NCI-H345 (cell line): ENCODE measurements at regions not wholly inside any gene's neighbourhood (a gene's known extent, or its start where the extent isn't known, plus 50 kb on each side); places are given as distances from the start of the nearest gene placed in this dataset.
A peak's percentile ranks its signal among the peaks of the same experiment; 100 is the strongest.

ENCODE experiments used
- DNase-seq: peaks from one replicate; lab custom pipeline; 2025; lab: John Stamatoyannopoulos, UW

DNA sequence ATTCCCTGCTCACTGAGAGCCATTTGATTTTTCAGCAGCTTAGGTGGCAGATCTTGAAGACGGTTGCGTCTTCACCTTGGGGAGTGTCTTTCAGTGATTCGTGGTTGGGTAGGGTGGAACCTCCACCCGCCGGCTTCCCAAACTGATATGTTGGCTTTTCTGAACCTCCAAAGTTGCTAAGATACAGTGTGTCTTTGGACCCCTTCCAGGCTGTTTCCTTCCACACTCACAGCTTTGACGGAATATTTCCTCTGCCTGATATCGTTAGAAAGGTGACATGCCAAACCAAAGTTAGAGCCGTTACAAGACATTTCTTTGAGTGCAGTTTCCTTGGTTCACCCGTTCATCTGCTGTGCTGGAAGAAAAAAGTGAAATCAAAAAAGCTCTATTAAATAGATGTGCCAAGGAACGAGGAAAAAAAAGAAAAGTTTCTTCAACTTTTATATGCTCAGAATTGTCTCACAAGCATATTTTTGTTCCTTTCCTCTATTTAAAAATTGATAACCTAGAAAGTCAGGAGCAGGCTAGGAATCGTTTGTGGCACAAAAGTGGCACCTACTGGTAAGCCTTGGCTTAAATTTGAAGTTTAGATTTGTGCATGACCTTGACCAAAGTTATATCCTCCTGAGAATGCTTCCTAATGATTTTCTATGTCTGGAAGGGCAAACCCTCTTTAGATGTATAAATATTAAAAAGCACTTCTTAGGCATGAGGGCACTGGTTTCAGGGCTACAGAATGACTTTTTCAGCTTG is 270.7 kb upstream of the WWC1 start:
- no peak for DNase-seq

- DNase-seq, result no peak
Observed at GRCh38 chr5:168022446-168023169, 268.8 kb upstream of the WWC1 start.

DNA sequence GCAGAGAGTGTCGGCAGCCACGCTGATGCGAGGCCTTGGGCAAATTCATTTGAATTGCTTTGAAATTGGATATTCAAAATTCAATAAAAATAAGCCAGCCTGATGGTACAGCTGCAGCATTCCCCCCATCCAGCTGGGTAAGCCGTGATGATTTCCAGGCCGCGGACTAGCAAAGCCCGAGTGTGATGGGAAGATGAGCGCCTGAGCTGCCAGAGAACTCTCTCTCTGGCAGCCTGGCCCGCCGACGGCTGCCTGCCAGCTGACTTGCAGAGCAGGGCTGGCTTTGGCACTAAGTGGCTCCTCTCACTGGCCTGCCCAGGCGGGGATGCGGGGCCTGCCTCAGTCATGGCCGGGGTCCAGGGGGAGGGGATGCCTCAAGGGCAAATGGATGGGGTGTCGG is 268.3 kb upstream of the WWC1 start:
- DNase-seq, result no peak

GRCh38 chr5:168024306-168024705 is 267.1 kb upstream of the WWC1 start:
- DNase-seq, result no peak

GRCh38 chr5:168027007-168027406 is 264.4 kb upstream of the WWC1 start:
- no peak for DNase-seq

DNA sequence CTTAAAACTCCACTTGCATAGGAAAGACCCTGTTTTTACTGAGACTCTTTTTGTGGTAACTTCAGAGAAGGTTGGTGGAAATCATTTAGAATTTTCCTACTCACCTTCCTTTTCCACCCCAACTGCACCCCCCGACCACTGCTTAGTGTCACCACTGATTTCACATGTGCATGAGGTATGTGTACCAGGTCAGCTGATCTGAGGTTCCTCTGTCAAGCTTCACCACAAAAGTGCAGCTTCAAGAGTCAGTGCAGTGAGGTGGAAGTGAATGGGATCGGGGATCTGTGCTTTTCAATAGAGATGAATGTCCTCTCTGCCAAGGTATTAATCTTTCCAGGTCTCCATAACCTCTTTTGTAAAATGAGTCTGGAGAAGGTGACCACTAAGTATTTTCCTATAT is 260.5 kb upstream of the WWC1 start:
- no peak for DNase-seq

- no peak for DNase-seq
Observed at GRCh38 chr5:168031614-168032013, 259.8 kb upstream of the WWC1 start.

DNA sequence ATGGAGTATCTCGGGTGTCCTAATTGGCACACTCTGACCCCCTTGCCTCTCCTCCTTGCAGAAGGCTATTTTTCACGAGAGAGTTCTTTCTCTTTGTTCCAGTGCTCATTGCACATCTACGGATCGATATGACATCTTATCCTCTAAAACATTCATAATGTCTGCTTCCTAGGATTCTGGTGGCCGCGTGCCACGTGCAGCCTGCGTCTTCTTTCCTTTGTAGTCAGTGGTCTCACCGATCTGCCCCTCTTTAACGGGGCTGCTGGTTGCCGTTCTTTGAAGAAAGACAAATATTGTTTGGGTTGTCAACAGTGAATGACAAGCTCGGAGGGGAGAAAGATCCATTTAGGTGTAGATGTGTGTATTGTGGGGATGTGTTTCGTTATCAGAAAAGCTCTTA is 252.4 kb upstream of the WWC1 start:
- no peak for DNase-seq

- no peak for DNase-seq
Observed at GRCh38 chr5:168039566-168040248, 251.7 kb upstream of the WWC1 start.

DNA sequence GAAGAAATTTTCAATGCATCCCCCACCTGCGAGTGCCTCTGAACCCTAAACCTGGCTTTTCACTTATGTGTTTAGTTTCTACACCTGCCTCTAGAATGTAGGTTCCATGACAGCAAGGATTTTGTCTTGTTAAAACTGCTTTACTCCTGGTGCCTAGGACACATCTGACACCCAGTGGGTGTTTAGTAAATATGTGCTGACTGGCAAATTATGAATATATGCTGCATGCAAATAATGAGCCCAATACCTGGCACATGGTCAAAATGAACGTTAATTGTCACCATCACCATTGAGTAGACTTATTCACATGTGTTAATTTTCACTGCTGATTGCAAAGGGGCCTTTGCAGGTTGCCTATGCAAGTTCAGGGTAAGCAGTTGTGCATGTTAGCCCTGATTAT is 249.9 kb upstream of the WWC1 start:
- no peak for DNase-seq

DNA sequence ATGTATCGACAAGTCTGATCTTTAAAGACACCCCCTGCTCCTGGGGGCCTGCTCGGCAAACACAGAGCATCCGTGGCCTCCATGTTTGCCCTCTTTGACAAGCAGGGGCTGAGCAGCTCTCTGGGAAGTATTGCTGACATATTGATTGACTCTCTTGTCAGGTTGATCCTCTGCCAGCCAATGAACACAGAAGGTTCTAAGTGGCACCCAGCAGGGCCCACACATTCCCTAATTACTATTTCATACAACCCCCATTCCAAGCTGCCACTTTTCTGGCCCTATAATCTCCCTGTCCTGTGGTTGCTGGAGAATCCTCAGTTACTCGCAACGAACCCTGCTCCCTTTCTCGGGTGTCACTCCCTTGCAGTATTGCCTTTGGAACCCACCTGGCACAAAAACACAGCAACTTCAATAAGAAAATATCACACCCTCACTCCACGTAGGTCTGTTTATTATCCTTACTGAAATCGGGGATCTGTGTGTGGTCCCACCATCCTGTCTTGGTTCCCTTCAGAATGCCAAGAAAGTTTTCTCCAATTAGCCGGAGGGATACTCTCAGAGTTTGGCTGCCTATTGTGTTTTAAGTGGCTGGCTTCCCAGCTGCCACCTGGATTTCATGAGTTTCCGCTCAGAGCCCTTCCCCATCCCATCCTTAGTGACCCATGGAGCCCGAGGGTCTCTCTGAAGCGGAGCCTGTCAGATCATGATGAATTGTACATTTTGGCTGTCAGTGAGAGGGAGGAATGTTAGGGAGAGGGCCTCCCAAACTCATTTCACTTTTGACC is 249.0 kb upstream of the WWC1 start:
- DNase-seq, result no peak

- DNase-seq, result no peak
Observed at GRCh38 chr5:168046163-168046562, 245.3 kb upstream of the WWC1 start.

GRCh38 chr5:168047043-168047668 is 244.3 kb upstream of the WWC1 start:
- DNase-seq, result peak; percentile 39

DNA sequence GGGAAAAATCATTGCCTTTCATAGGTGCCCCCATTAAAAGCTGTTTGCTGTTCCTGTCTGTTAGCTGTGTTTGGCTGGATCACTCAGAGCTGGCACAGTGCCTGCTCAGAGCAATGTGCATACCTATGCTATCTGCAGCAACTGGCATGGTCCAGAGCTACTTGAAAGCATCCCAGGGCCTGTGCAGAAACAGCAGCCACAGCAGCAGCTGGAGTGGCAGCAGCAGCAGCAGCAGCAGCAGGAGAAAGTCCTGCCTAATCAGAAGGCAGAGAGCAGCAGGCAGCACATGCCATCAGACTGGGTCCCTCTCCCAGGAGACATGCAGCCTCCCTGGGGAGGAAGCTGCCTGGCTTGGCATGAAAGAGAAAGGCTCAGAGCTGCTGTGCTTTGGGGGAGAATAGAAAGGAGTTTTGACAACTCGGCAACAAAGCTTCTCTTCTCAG is 243.8 kb upstream of the WWC1 start:
- no peak for DNase-seq

DNA sequence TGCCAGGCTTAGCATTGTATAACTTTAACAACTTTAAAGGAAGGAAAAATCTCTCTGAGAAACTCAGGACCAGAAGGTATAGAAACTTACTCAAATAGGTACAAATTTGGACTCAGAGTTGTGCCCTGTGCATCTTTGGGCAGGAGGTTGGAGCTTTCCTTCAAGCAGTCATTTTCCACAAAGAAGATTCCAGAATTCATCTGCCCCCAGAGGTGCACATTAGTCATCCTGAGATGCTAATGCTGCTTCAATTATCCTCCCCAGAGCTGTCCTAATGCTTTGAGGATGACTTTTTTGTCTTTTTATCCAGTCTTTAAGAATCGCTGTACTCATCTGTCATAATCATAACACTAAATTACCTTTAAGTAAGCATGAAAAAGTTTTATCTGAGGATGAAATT is 243.0 kb upstream of the WWC1 start:
- no peak for DNase-seq

- DNase-seq, result no peak
Observed at GRCh38 chr5:168052686-168053085, 238.8 kb upstream of the WWC1 start.

DNA sequence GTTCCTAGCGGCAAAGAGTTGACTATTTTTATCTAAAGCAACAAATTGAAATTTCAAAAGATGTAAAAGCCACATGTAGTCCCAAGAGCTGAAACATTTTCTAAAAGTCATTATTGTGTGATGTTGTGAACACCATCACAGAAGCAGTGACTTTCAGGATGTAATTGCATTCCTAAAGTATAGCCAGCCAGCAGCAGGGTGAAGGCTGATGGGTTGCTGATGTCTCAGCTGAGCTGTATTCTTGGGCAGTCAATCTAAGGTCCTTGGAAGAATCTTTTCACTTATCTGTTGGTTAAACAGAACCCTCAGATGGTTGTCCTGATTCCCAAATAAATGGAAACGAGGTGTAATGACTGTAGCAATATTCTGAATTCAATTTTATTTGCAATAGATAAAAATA is 237.4 kb upstream of the WWC1 start:
- no peak for DNase-seq

DNA sequence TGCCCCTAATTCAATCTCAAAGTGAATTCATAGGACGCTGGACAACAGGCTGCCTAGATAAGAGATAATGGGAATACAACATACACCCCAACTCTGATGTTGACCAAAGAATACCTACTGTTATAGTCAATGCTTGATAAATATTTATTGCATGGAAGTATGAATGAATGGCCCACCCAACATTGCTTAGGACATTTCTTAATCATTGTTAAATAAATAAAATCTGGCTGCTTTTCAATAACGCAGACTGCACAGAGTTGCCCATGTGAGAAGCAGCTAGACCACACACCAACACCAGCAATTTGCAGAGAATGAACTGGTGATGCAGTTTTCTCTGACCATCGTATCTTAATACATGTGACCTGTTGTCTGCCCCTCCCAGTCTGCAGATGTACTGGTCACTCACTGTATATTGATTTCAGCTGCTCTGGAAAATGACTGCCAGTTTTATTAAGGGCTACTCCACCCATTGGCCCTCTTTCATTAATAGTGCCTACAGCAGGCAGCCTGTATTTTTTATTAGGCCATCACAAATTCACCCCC is 236.2 kb upstream of the WWC1 start:
- no peak for DNase-seq

GRCh38 chr5:168055961-168056360 is 235.5 kb upstream of the WWC1 start:
- no peak for DNase-seq

GRCh38 chr5:168056499-168057182 is 234.8 kb upstream of the WWC1 start:
- no peak for DNase-seq

GRCh38 chr5:168057905-168058304 is 233.5 kb upstream of the WWC1 start:
- DNase-seq, result no peak
